Fibroblast of villous mesenchyme (primary cell): ENCODE measurements at regions not wholly inside any gene's neighbourhood (a gene's known extent, or its start where the extent isn't known, plus 50 kb on each side); places are given as distances from the start of the nearest gene placed in this dataset.

ENCODE experiments used
- DNase-seq: peaks from one replicate; pipeline ENCODE4 v3.0.0-alpha.2; 2010; ENCODE audit warnings: low read depth
- H3K4me3 ChIP-seq: 2 replicates; pipeline ENCODE4 v1.5.1; 2011; ENCODE audit warnings: low read depth, mild to moderate bottlenecking, low read length
- TF ChIP-seq, protein P1 (sequence below): IDR thresholded peaks from 2 replicates; pipeline ENCODE4 v1.5.1; 2012; ENCODE audit warnings: low read depth, mild to moderate bottlenecking, low read length; ENCODE audit not compliant: insufficient read depth

GRCh38 chr3:127351321-127351720 is 63.5 kb upstream of the PRR20G start:
- no peak overlapping the region for H3K4me3 ChIP-seq
- no peak for DNase-seq
- TF ChIP-seq, protein P1, sequence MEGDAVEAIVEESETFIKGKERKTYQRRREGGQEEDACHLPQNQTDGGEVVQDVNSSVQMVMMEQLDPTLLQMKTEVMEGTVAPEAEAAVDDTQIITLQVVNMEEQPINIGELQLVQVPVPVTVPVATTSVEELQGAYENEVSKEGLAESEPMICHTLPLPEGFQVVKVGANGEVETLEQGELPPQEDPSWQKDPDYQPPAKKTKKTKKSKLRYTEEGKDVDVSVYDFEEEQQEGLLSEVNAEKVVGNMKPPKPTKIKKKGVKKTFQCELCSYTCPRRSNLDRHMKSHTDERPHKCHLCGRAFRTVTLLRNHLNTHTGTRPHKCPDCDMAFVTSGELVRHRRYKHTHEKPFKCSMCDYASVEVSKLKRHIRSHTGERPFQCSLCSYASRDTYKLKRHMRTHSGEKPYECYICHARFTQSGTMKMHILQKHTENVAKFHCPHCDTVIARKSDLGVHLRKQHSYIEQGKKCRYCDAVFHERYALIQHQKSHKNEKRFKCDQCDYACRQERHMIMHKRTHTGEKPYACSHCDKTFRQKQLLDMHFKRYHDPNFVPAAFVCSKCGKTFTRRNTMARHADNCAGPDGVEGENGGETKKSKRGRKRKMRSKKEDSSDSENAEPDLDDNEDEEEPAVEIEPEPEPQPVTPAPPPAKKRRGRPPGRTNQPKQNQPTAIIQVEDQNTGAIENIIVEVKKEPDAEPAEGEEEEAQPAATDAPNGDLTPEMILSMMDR, result no peak

DNA sequence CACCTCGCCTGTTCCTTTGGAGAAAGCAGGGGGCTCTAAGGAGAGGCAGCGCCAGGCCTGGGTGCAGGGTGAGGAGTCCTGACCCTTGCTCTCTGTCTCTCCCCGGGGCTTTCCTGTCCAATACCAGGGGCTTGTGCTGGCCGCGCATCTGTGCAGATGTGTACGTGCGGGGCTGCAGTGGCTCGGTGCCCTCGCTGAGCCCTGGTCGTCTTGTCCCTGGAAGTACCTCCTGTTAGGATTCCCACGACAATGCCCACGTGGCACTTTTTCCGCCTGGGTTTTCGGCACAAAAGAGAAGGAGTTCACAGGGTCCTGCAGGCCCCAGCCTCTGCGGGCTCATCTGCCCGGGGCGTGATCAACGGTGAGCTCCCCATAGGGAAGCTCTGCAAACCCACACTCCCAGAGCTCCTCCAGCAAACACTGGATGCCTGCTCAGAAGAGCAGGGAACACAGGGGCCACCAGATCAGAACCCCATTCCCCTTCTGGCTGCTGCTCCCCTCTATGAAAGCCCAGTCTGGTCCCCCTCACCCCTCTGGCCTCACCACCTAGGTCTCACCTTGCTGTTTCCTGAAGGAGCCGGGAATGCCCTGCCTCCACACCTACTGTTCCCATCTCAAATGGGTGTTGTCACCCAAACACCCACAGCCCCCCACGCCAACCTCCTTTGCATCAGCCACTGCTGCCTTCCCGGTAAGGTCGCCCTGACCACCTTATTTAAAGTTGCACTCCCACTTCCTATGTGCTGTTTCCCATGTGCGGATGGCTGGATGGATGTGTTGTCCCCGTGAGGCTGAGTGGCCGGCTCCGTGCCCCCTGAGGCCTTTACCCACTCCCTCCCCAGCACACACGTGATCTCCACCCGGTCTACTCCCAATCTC is 62.6 kb upstream of the PRR20G start:
- no peak for DNase-seq
- TF ChIP-seq, protein P1, result no peak
- no peak overlapping the region for H3K4me3 ChIP-seq

GRCh38 chr3:127349501-127350171 is 61.8 kb upstream of the PRR20G start:
- TF ChIP-seq, protein P1, result no peak
- DNase-seq, result no peak
- no peak overlapping the region for H3K4me3 ChIP-seq

DNA sequence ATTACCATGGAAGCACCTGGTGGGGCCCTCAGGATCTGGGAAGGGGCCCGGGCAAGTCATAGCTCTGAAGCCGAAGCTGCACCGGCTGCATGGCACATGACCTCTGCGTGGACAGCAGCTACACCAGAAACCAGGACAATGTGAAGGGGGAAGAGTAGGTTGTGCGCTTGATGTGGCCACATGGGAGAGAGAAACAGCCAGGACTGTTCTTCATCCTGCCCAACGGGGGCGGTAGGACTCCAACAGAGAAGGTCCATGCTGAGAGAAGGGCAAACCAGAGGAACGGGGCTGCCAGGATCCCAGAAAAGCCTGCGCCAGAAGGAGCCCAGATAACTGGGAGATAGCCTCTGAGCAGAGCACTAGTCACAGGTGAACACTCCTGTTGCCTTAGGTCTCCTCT is 54.9 kb upstream of the PRR20G start:
- TF ChIP-seq, protein P1, result no peak
- no peak for DNase-seq
- H3K4me3 ChIP-seq, result no peak overlapping the region

- TF ChIP-seq, protein P1, result no peak
- H3K4me3 ChIP-seq, result no peak overlapping the region
- no peak for DNase-seq
Observed at GRCh38 chr3:127339928-127340861, 52.3 kb upstream of the PRR20G start.

DNA sequence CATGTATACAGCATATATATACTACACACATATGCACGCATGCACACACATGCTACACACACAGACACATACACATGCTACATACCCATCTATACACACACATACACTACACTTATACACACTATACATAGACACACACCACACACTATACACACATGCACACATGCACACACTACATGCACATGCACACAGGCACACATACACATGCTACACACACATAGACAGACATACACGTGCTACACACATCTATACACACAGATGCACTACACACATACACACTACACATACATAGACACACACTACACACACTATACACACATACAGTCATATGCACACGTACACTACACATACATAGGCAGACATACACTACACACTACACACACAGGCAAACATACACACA is 51.2 kb upstream of the PRR20G start:
- DNase-seq, result no peak
- H3K4me3 ChIP-seq, result no peak overlapping the region
- TF ChIP-seq, protein P1, result no peak
